ENCODE measurements at regions not wholly inside any gene's neighbourhood (a gene's known extent, or its start where the extent isn't known, plus 50 kb on each side); places are given as distances from the start of the nearest gene placed in this dataset.
"Not testable (repeated sequence)": the region's sequence is repeated elsewhere in the genome, so short reads cannot be mapped to it uniquely, and the experiment has no call there.

DNA sequence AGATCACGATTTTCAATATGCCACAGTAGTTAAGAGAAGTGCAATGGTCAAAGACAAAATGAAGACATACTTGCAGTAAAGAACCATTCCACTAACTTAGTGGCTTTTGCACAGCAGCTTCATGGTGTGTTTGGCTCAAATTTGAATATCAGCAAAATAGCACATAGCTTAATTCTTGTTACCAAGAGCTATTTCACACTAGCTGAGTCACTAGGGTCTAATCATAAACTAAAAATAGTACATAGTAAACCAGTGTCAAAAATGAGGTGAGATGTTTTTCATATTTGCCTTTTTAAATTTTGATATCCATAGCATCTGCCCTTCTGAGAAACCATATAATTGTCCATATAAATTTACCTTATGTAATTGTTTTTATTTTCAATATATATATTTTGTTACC, 325.0 kb upstream of the LUZP2 start:
- DNase-seq (ENCODE audit: low spot score): no peak

DNA sequence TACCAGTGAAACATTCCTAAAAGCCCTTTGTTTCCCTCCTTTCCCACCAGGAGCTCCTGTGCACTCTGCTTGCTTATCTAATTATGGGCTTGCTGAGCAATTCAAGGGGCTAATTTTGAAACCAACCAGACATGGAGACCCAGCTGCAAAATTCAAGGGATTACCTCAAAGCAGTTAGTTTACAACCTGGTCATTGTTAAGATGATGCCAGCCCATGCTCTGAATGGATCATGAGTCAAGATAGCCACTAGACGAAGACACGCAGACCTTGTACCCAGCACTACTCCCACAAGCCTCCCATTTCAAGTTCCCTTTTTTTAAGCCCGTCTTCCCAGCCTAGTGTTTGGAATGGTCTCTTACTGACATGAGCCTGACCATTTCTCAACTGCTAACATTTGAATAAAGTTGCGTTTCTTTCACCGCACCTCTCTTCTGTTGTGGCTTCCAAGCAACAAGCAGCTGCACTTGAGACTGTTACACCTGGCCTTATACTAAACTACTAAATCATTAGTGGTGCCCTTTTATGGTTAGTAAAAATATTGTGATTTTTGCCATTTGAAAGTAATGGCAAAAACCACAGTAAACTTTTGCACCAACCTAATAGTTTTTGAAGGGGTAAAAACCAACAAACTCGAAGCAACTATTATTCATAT, 315.3 kb upstream of the LUZP2 start:
- no peak for DNase-seq (ENCODE audit: low spot score)

DNA sequence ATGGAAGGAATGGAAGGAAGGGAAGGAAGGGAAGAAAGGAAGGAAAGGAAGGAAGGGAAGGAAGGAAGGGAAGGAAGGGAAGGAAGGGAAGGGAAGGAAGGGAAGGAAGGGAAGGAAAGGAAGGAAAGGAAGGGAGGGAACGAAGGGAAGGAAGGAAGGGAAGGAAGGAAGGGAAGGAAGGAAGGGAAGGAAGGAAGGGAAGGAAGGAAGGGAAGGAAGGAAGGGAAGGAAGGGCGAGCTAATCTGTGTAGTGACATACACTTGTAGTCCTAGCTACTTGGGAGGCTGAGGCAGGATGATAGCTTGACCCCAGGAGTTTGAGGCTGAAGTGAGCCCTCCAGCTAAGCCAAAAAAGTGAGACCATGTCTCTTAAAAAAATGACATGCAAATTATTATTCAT, 311.3 kb upstream of the LUZP2 start:
- DNase-seq (ENCODE audit: low spot score): not testable (repeated sequence)

DNA sequence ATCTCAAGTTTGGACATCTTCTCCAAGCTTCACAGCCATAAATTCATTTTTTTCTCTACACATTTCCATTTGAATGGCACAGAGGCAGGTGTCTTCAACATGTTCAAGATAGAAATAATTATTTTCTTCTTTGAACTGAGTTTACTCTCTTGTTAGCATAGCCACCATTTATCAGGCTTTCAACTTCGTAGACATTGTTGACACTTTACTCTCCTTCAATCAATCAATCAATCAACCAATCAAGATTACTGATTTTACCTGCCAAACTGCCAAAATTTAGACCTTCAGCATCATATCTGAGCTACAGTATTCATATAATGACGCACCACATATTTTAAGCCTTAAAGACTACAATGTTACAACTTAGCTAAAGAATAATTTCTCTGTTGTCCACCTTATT, 300.1 kb upstream of the LUZP2 start:
- no peak for DNase-seq (ENCODE audit: low spot score)

DNA sequence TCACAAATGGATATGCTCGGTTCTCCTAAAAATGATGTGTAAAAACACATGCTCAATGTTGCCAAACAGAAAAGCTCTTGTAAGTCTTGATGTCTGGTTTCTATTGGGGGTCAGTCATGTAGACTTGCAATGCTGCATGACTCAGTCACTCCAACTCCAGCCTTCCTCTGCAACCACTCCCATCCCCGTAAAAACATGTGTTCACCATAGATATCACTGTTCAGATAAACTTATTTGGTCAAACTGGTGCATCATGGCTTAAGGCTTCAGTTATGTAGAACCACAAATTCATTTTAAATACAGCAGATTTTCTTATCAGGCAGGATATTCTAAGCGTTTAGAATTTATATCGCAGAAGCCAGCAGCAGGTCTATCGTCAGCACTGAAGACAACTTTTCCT, 298.4 kb upstream of the LUZP2 start:
- no peak for DNase-seq (ENCODE audit: low spot score)

DNA sequence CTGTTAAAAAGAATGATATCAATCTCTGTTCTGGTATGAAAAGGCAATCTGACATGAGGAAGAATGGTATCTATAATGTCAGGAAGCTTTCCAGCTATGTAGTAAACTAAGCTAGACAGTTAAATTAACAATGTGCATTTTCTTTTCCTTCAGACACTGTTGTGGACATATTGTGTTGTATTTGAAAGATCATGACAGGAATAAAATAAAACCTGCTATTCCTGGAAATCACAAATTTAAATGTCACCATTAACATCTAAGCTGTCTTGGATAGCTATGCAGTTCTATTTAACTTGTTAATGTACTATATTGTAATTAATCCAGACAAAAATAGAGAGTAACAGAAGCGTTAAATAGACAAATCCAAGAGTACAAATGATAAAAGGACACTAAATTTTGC, 297.4 kb upstream of the LUZP2 start:
- DNase-seq (ENCODE audit: low spot score): no peak

DNA sequence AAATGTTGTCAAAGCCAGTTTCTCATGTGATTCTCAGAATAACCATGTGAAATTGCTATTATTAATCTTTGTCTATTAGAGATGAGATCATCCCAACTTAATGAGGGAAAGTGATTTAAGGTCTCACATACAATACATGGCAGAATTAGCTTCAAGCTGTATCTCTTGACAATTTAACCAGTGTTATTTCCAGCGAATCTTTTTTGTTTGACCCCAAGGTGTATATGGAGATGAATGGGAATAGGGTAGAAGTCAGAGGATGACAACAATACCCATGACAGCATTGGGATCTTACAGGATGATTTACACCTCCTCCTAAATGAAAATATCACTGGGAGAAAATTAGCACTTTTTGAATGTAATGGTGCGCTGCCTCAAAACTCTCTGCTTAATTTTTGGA, 290.8 kb upstream of the LUZP2 start:
- DNase-seq (ENCODE audit: low spot score): no peak

DNA sequence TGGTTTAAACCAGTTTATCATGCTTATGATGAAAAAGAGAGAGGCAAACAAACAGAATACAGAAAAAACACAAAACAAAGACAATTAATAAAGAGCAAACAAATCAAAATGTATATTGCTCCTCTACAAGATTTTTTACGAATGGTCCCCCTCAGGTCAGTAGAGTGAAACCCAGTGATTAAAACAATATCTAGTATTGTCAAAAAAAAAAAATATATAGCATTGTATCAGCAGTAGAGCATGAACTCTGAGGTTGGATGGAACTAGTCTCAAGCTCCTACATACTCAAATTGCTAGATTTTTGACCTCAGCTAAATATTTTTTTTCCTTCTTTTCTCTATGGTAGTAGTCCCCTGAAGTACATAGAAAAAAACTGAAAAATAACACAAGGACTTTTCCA, 290.3 kb upstream of the LUZP2 start:
- DNase-seq (ENCODE audit: low spot score): no peak

DNA sequence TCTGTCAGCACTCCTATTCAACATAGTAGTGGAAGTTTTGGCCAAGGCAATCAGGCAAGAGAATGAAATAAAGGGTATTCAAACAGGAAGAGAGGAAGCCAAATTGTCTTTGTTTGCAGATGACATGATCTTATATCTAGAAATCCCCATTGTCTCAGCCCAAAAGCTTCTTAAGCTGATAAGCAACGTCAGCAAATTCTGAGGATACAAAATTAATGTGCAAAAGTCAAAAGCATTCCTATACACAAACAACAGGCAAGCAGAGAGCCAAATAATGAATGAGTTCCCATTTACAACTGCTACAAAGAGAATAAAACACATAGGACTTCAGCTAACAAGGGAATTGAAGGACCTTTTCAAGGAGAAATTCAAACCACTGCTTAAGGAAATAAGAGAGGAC, 280.4 kb upstream of the LUZP2 start:
- no peak for DNase-seq (ENCODE audit: low spot score)

DNA sequence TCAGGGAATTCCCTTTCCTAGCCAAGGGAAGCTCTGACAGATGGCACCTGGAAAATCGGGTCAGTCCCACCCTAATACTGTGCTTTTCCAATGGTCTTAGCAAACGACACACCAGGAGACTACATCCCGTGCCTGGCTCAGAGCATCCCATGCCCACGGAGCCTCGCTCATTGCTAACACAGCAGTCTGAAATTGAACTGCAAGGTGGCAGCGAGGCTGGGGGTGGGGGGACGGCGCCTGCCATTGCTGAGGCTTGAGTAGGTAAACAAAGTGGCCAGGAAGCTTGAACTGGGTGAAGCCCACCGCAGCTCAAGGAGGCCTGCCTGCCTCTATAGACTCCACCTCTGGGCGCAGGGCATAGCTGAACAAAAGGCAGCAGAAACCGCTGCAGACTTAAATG, 279.5 kb upstream of the LUZP2 start:
- DNase-seq (ENCODE audit: low spot score): not testable (repeated sequence)

DNA sequence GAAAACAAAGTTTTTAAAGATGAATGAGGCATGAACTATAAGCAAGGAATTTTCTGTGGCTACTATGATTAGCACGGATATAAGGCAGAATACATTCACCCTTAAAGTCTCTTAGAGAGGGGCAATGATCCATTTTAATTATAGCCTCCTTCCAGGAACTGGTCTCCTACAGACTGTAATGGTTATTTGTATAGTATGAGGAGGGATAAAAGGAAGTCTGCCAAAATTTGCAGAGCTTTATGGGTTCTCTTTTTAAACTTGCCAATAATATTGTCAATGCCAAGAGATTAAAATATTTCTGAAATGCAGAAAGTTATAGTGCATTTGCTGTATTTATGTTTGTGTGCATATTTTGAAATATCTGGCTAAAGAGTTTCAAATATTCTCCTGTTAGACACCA, 271.4 kb upstream of the LUZP2 start:
- DNase-seq (ENCODE audit: low spot score): no peak

DNA sequence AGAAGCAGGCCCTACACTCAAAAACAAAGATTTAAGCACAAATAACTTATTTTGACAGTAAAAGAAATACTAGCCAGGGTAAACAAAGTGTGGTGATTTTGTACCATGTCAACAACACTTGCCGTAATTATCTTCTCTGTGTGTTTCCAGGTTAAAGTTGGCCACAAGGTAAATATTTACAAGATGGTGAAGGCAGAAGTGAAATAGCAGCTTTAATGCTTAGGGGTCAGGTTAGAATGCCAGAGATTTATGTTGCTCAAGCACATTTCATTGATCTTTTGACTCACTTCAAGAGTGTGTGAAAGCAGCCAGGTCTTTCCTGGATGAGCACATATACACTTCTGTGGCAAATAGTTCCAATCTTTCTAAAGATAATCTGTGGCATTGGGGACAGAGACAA, 270.2 kb upstream of the LUZP2 start:
- DNase-seq (ENCODE audit: low spot score): peak; percentile 9

DNA sequence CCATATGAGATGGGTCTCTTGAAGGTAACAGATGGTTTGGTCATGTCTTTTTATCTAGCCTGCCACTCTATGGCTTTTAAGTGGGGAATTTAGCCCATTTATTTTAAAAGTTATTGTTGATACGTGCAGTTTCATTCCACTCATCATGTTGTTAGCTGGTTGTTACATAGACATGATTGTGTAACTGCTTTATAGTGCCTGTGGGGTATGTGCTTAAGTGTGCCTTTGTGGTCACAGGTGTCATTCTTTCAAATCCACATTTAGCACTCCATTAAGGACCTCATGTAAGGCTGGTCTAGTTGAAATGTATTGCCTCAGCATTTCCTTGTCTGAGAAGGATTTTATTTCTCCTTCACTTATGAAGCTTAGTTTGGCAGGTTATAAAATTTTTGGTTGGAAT, 263.8 kb upstream of the LUZP2 start:
- DNase-seq (ENCODE audit: low spot score): no peak

DNA sequence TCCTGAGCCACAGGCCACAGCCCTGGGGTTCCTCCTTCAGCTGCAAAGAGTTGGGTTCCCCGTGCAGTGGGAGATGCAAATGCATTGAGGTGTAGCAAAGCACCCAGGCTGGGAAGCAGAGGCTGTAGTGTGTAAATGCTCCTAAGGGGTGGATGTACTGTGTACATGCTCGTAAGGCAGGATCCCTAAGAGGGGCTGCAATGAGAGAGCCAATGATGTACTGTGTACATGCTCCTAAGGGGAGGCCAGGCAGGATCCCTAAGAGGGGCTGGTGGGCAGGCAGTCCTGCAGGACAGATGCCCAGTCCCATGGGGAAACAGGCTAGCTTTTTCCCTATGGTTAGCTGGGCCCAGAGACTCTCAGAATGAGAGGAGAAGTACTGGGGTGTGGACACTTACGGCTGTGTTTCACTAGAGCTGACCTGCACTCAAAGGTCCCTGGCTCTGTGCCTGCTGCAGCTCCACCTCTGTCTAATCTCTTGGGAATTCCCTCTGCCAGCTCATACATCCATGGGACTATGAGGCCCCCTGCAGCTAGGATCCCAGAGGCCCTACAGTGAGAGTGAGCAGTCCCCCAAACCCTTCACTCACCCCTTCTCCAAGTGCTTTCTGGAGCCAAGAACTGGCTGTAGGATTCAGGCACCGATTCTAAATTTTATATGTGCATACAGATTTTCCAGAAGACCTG, 261.9 kb upstream of the LUZP2 start:
- peak; percentile 8 for DNase-seq (ENCODE audit: low spot score)

DNA sequence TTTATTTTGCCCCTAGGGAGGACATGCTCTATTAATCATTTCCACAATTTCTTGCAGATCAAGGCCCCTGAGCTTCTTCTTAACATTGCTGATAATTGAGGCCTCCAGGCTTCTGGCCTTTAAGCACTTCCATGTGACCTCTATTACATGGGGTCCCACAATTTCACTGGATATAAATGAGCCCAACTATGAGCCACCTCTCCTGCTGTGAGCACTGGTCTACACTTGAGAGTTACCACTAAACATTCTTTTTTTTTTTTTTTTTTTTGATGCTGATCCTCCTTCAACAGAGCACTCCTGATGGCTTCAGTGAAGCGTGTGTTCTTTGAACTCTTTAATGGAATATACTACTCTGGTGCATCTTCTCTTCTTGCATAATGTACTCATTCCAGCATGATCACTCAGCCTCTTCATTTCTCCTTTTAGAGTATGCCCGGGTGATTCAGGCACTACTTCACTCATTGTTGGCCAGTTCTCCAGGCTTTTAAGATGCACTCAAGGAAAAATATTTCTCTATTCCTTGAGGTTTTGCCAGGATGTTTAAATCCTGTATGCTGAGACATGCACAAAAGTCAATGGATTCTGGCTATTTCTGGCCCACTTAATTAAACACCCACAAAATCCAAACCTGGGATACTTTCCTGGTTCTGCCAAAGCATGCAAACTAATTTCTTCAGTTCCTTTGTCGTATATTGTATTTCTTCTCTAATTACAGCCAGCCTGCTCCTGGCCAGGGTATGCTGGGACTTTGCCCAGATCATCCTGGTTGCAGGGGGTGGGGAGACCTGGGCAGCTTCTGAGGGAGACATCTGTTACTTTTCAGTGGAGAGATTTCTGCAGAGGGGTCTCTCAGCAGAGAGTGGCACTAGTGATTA, 257.8 kb upstream of the LUZP2 start:
- DNase-seq (ENCODE audit: low spot score): no peak

DNA sequence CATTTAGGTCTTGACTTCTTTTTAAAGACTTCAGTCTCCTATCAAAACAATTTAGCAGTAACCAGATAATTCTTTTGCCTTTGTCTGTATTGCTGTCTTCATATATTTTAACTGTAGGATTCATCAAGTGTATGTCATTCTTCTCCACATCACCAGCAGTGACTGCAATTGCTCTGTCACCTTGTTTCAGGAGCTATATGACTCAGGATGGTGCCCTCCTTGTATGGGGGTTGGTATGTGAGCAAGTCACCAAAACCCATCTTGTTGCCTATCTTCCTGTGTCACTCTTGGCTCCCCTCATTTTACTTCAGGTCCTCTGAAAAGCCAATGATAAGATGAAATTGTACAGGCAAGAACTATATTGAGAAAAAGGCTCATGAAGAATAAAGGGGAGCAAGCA, 256.9 kb upstream of the LUZP2 start:
- DNase-seq (ENCODE audit: low spot score): no peak

DNA sequence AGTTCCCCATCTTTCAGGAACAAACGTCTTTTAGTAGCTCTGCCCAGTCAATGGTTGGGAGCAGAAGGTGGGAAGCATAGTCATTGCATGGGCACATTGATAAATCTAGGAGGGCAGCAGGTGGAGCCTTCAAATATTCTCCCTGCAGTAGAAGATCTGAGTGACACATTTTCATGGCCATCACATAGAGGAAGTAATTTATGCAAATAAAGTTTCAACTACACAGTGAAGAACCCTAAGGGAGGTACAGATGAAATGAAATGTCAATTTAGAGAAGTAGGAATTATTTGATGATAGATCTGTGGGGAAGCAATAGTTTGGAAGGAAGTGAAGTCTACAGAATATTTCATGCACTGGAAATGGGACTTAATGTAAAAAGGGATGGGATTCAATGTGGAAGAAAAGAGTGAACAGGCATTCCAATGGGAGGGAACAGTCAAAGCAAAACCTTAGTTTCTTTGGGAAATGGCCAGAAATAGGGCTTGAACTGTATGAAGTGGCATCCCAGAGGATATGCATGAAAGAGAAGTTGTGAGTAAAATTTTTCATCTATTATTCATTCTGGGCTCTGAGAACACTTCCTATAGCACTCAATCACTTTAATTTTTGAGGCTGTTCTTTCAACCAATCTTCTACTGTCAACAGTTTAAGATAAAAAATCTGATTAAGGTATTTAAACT, 256.2 kb upstream of the LUZP2 start:
- DNase-seq (ENCODE audit: low spot score): no peak

DNA sequence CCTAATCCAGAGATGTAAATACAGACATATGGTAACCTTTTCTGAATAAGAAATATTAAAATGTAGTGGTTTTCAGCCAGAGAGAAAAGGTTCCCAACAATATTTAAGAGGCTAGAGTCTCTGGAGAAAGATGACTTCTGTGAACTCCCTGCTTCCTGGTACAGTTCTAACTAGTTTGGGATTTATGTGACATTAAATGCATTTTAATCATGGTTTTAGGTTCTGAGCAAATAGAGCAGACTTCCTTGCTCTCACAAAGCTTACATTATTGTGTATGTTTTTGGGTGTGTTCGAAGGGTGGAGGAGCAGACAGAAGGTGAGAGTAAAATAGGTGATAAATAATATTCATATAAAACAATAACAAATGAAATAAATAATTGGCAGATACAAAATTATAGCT, 250.1 kb upstream of the LUZP2 start:
- DNase-seq (ENCODE audit: low spot score): no peak

DNA sequence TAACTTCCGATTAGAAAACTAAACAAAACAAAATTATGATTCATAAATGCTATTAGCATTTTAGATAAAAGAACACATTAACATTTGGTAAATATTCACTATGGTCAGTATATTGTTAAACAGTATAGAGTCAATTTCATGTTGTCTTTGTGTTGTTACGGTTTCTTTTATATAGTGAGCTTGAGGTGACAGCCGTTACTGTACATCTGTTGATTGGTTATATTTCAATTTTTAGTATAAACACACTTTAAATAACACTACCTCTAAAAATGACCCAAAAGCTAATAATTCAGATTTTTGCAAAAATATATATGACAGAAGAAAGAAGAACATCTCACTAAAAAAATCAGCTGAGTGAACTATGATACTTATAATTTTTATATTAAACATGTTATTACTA, 249.0 kb upstream of the LUZP2 start:
- DNase-seq (ENCODE audit: low spot score): no peak

DNA sequence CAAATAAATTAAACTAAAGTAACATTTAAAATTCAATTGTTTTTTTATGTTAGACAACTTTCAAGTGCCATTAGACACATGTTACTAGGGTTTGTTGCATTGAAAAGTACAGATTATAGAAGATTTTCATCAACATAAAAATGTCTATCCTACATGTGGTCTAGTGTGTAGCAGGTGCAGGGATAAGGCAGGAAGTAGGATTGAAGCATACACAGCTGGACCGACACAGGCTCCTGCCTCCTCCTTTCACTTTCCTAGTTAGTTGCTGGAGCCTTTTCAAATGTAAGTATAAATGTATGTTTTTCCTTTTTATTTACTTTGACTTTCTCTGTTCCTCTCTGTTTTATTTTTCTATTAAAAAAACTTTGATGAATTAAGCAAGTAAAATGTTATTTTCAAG, 246.9 kb upstream of the LUZP2 start:
- no peak for DNase-seq (ENCODE audit: low spot score)

DNA sequence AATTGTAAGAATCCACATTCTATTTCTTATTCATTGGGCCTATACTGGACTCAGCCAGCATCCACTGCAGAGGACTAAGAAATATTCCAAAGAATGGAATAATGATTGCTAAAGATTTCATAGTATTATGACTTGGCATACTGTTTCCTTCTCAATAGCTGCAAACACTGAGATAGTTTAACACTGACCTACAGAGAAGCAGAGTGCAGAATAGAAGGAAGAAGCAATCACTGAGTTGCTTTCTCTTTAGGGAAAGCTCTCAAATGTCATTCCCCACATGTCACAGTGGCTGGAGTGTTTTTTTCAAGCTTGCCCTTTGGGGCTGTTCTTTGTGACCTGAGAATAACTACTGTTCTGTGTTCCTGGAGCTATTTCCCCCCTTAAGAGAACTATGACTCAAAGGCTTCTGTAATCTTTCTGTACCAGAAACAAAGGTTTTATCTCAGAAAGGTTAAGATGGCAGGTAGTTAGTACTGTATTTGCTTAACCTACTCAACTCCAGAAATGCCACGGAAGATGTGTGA, 243.6 kb upstream of the LUZP2 start:
- DNase-seq (ENCODE audit: low spot score): no peak

DNA sequence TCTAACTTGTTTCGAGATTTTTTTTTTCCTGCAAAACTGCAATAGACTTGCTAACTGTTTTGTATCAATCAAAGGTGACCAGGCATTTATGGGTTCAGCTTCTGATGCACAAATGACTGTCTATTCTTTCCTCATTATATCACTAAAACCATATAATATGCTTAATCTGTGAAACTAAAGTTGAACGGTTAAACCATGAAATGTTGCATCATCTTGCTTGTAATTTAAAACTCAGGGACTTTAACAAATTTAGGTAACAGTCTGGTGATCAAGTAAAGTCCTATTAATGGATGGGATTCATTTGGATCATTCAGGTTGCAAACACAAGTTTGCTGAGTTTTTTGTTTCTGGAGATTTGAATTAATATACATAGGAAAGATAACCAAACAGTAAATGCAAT, 232.0 kb upstream of the LUZP2 start:
- no peak for DNase-seq (ENCODE audit: low spot score)
